ENCODE measurements at regions not wholly inside any gene's neighbourhood (a gene's known extent, or its start where the extent isn't known, plus 50 kb on each side); places are given as distances from the start of the nearest gene placed in this dataset.

- Mint-ChIP-seq H3K27ac (ENCODE audit: unreplicated experiment) (peak overlapping the region; percentile 74), H3K4me3 (ENCODE audit: unreplicated experiment) (peak overlapping the region; percentile 14), H3K4me1 (ENCODE audit: unreplicated experiment) (peaks cover 37% of the 10 kb centered on the region), H3K9me3 (ENCODE audit: unreplicated experiment) (no peaks in the 10 kb centered on the region), H3K27me3 (ENCODE audit: unreplicated experiment) (no peaks in the 10 kb centered on the region), H3K36me3 (ENCODE audit: unreplicated experiment) (no peaks in the 10 kb centered on the region)
- no peak for DNase-seq (ENCODE audit: extremely low spot score, unreplicated experiment)
- TF ChIP-seq CTCF (IDR thresholded peaks at IDR 0.05), result no peak
Observed at GRCh38 chr10:3500408-3500856, 284.6 kb downstream of the KLF6 start.

- Mint-ChIP-seq H3K9me3 (ENCODE audit: unreplicated experiment) (no peaks in the 10 kb centered on the region), H3K4me1 (ENCODE audit: unreplicated experiment) (peaks cover 50% of the 10 kb centered on the region), H3K4me3 (ENCODE audit: unreplicated experiment) (no peak overlapping the region), H3K27me3 (ENCODE audit: unreplicated experiment) (no peaks in the 10 kb centered on the region), H3K27ac (ENCODE audit: unreplicated experiment) (peak overlapping the region; percentile 45), H3K36me3 (ENCODE audit: unreplicated experiment) (no peaks in the 10 kb centered on the region)
- TF ChIP-seq CTCF (IDR thresholded peaks at IDR 0.05), result no peak
- DNase-seq (ENCODE audit: extremely low spot score, unreplicated experiment), result no peak
Observed at GRCh38 chr10:3499120-3499519, 285.9 kb downstream of the KLF6 start.

- peaks cover 57% of the 10 kb centered on the region for H3K4me1 Mint-ChIP-seq (ENCODE audit: unreplicated experiment)
- H3K36me3 Mint-ChIP-seq (ENCODE audit: unreplicated experiment), result no peaks in the 10 kb centered on the region
- no peak overlapping the region for H3K4me3 Mint-ChIP-seq (ENCODE audit: unreplicated experiment)
- DNase-seq (ENCODE audit: extremely low spot score, unreplicated experiment), result no peak
- no peaks in the 10 kb centered on the region for H3K9me3 Mint-ChIP-seq (ENCODE audit: unreplicated experiment)
- H3K27ac Mint-ChIP-seq (ENCODE audit: unreplicated experiment), result no peak overlapping the region
- TF ChIP-seq CTCF (IDR thresholded peaks at IDR 0.05), result no peak
- no peaks in the 10 kb centered on the region for H3K27me3 Mint-ChIP-seq (ENCODE audit: unreplicated experiment)
Observed at GRCh38 chr10:3497581-3497980, 287.4 kb downstream of the KLF6 start.

- no peaks in the 10 kb centered on the region for H3K9me3 Mint-ChIP-seq (ENCODE audit: unreplicated experiment)
- peaks cover 61% of the 10 kb centered on the region for H3K4me1 Mint-ChIP-seq (ENCODE audit: unreplicated experiment)
- H3K36me3 Mint-ChIP-seq (ENCODE audit: unreplicated experiment), result no peaks in the 10 kb centered on the region
- H3K27me3 Mint-ChIP-seq (ENCODE audit: unreplicated experiment), result no peaks in the 10 kb centered on the region
- DNase-seq (ENCODE audit: extremely low spot score, unreplicated experiment), result no peak
- no peak for TF ChIP-seq CTCF (IDR thresholded peaks at IDR 0.05)
- H3K4me3 Mint-ChIP-seq (ENCODE audit: unreplicated experiment), result no peak overlapping the region
- H3K27ac Mint-ChIP-seq (ENCODE audit: unreplicated experiment), result no peak overlapping the region
Observed at GRCh38 chr10:3496138-3496537, 288.9 kb downstream of the KLF6 start.

- DNase-seq (ENCODE audit: extremely low spot score, unreplicated experiment), result no peak
- H3K4me1 Mint-ChIP-seq (ENCODE audit: unreplicated experiment), result peaks cover 54% of the 10 kb centered on the region
- H3K9me3 Mint-ChIP-seq (ENCODE audit: unreplicated experiment), result no peaks in the 10 kb centered on the region
- H3K36me3 Mint-ChIP-seq (ENCODE audit: unreplicated experiment), result no peaks in the 10 kb centered on the region
- H3K4me3 Mint-ChIP-seq (ENCODE audit: unreplicated experiment), result peak overlapping the region; percentile 59
- no peak for TF ChIP-seq CTCF (IDR thresholded peaks at IDR 0.05)
- peak overlapping the region; percentile 95 for H3K27ac Mint-ChIP-seq (ENCODE audit: unreplicated experiment)
- H3K27me3 Mint-ChIP-seq (ENCODE audit: unreplicated experiment), result no peaks in the 10 kb centered on the region
Observed at GRCh38 chr10:3495281-3495680, 289.7 kb downstream of the KLF6 start.

Measured in osteocyte (in vitro differentiated cells).